HEK293 (cell line): ENCODE measurements at regions not wholly inside any gene's neighbourhood (a gene's known extent, or its start where the extent isn't known, plus 50 kb on each side); places are given as distances from the start of the nearest gene placed in this dataset.

ENCODE experiments used
- CTCF ChIA-PET: fragments of 350-600 bp; formaldehyde crosslinking; extraction: SDS; loops from one replicate; lab custom pipeline; 2021; ENCODE audit warnings: antibody characterized with exemption; lab: Yijun Ruan, JAX
- POLR2A ChIA-PET: fragments of 300-600 bp; formaldehyde crosslinking; extraction: SDS; loops from one replicate; lab custom pipeline; 2020; ENCODE audit warnings: antibody characterized with exemption, inconsistent platforms; lab: Yijun Ruan, JAX
- H3K27ac ChIP-seq: fragments of 200-500 bp; sonication (Bioruptor generic); 2 replicates; pipeline ENCODE4 v1.5.1; 2014; ENCODE audit warnings: low read depth, low read length, control low read depth, inconsistent platforms; ENCODE audit errors: extremely low read depth
- H3K36me3 ChIP-seq, 2 experiments: fragments of 200-500 bp in 1 of 2; sonication (Bioruptor generic) in 1 of 2; 1 replicate in 1 of 2; 2 replicates in 1 of 2; pipeline ENCODE4 v1.5.1; 2014 to 2017; ENCODE audit warnings: inconsistent platforms in 2 of 2, low read length in 2 of 2; ENCODE audit not compliant: control insufficient read depth in 2 of 2, insufficient read depth in 1 of 2
- H3K4me1 ChIP-seq: fragments of 200-500 bp; sonication (Bioruptor generic); 2 replicates; pipeline ENCODE4 v1.5.1; 2014; ENCODE audit warnings: mild to moderate bottlenecking, low read length, inconsistent platforms; ENCODE audit not compliant: control insufficient read depth, insufficient read depth
- H3K4me3 ChIP-seq: 2 replicates; pipeline ENCODE4 v1.5.1; 2011; ENCODE audit warnings: low read depth, mild to moderate bottlenecking, control low read depth, low read length, moderate library complexity
- H3K9me3 ChIP-seq: fragments of 200-500 bp; sonication (Bioruptor generic); 2 replicates; pipeline ENCODE4 v1.5.1; 2014; ENCODE audit warnings: low read depth, low read length, inconsistent platforms; ENCODE audit not compliant: control insufficient read depth, insufficient read depth
- BCL11A ChIP-seq: fragments of 450-650 bp; formaldehyde crosslinking; IDR thresholded peaks from 2 replicates; pipeline ENCODE4 v1.5.1; 2016; ENCODE audit warnings: low read depth, missing biosample characterization, missing genetic modification characterization
- BCL11B ChIP-seq: fragments of 450-650 bp; formaldehyde crosslinking; IDR thresholded peaks from 2 replicates; pipeline ENCODE4 v1.5.1; 2016; ENCODE audit warnings: low read depth, missing biosample characterization, missing genetic modification characterization
- EGR2 ChIP-seq: fragments of 450-650 bp; formaldehyde crosslinking; IDR thresholded peaks from 2 replicates; pipeline ENCODE4 v1.5.1; 2016; ENCODE audit warnings: low read depth, missing biosample characterization, missing genetic modification characterization
- KLF10 ChIP-seq: fragments of 450-650 bp; IDR thresholded peaks from 2 replicates; pipeline ENCODE4 v1.5.1; 2018; ENCODE audit warnings: missing biosample characterization, mild to moderate bottlenecking, missing genetic modification characterization
- KLF16 ChIP-seq: fragments of 450-650 bp; formaldehyde crosslinking; IDR thresholded peaks from 2 replicates; pipeline ENCODE4 v1.5.1; 2017; ENCODE audit warnings: missing biosample characterization, missing genetic modification characterization
- KLF7 ChIP-seq: fragments of 450-650 bp; formaldehyde crosslinking; IDR thresholded peaks from 2 replicates; pipeline ENCODE4 v1.5.1; 2016; ENCODE audit warnings: missing biosample characterization, missing genetic modification characterization, borderline replicate concordance
- PRDM1 ChIP-seq: fragments of 450-650 bp; formaldehyde crosslinking; IDR thresholded peaks from 2 replicates; pipeline ENCODE4; 2016; ENCODE audit warnings: missing biosample characterization, missing genetic modification characterization
- TRIM28 ChIP-seq: IDR thresholded peaks from 2 replicates; pipeline ENCODE4 v1.6.1; 2011; ENCODE audit warnings: low read length, control low read depth, borderline replicate concordance
- ZFP37 ChIP-seq: fragments of 450-650 bp; formaldehyde crosslinking; IDR thresholded peaks from 2 replicates; pipeline ENCODE4 v1.5.1; 2016; ENCODE audit warnings: missing biosample characterization, missing genetic modification characterization
- ZNF112 ChIP-seq: fragments of 450-650 bp; formaldehyde crosslinking; IDR thresholded peaks from 2 replicates; pipeline ENCODE4 v1.5.0; 2017; ENCODE audit warnings: missing biosample characterization, missing genetic modification characterization
- ZNF174 ChIP-seq: fragments of 450-650 bp; formaldehyde crosslinking; IDR thresholded peaks from 2 replicates; pipeline ENCODE4 v1.5.0; 2017; ENCODE audit warnings: missing biosample characterization, mild to moderate bottlenecking, missing genetic modification characterization
- ZNF175 ChIP-seq: fragments of 450-650 bp; formaldehyde crosslinking; IDR thresholded peaks from 2 replicates; pipeline ENCODE4 v1.5.1; 2016; ENCODE audit warnings: missing biosample characterization, missing genetic modification characterization
- ZNF2 ChIP-seq: fragments of 450-650 bp; formaldehyde crosslinking; IDR thresholded peaks from 2 replicates; pipeline ENCODE4 v1.5.1; 2016; ENCODE audit warnings: missing biosample characterization, missing genetic modification characterization
- ZNF248 ChIP-seq: fragments of 450-650 bp; formaldehyde crosslinking; IDR thresholded peaks from 2 replicates; pipeline ENCODE4 v1.5.1; 2017; ENCODE audit warnings: missing biosample characterization, missing genetic modification characterization
- ZNF354C ChIP-seq: fragments of 450-650 bp; formaldehyde crosslinking; IDR thresholded peaks from 2 replicates; pipeline ENCODE4 v1.5.1; 2016; ENCODE audit warnings: missing biosample characterization, missing genetic modification characterization, low read depth, borderline replicate concordance
- ZNF37A ChIP-seq: fragments of 450-650 bp; IDR thresholded peaks from 2 replicates; pipeline ENCODE4 v1.5.1; 2018; ENCODE audit warnings: missing biosample characterization, missing genetic modification characterization
- ZNF521 ChIP-seq: fragments of 450-650 bp; formaldehyde crosslinking; IDR thresholded peaks from 2 replicates; pipeline ENCODE4 v1.5.1; 2017; ENCODE audit warnings: missing biosample characterization, mild to moderate bottlenecking, missing genetic modification characterization
- ZNF558 ChIP-seq: fragments of 450-650 bp; formaldehyde crosslinking; IDR thresholded peaks from 2 replicates; pipeline ENCODE4 v1.5.1; 2016; ENCODE audit warnings: missing biosample characterization, missing genetic modification characterization
- ZNF600 ChIP-seq: fragments of 450-650 bp; formaldehyde crosslinking; IDR thresholded peaks from 2 replicates; pipeline ENCODE4 v1.5.1; 2016; ENCODE audit warnings: missing biosample characterization, missing genetic modification characterization
- ZNF660 ChIP-seq: fragments of 450-650 bp; IDR thresholded peaks from 2 replicates; pipeline ENCODE4 v1.5.1; 2018; ENCODE audit warnings: missing biosample characterization, mild to moderate bottlenecking, missing genetic modification characterization
- ZNF776 ChIP-seq: fragments of 450-650 bp; formaldehyde crosslinking; IDR thresholded peaks from 2 replicates; pipeline ENCODE4 v1.5.0; 2017; ENCODE audit warnings: missing biosample characterization, missing genetic modification characterization, borderline replicate concordance
- ZNF785 ChIP-seq: fragments of 450-650 bp; formaldehyde crosslinking; IDR thresholded peaks from 2 replicates; pipeline ENCODE4 v1.5.1; 2016; ENCODE audit warnings: missing biosample characterization, missing genetic modification characterization
- ZSCAN16 ChIP-seq: fragments of 450-650 bp; formaldehyde crosslinking; IDR thresholded peaks from 2 replicates; pipeline ENCODE4 v1.5.1; 2016; ENCODE audit warnings: missing biosample characterization, missing genetic modification characterization
- ZXDB ChIP-seq: fragments of 450-650 bp; formaldehyde crosslinking; IDR thresholded peaks from 2 replicates; pipeline ENCODE4 v1.5.1; 2016; ENCODE audit warnings: missing biosample characterization, missing genetic modification characterization
- TF ChIP-seq, protein P1 (sequence below): fragments of 450-650 bp; formaldehyde crosslinking; IDR thresholded peaks from 2 replicates; pipeline ENCODE4 v1.5.1; 2016; ENCODE audit warnings: missing biosample characterization, missing genetic modification characterization
- TF ChIP-seq, protein P2 (sequence below): fragments of 450-650 bp; formaldehyde crosslinking; IDR thresholded peaks from 2 replicates; pipeline ENCODE4 v1.5.1; 2017; ENCODE audit warnings: missing biosample characterization, missing genetic modification characterization
- TF ChIP-seq, protein P3 (sequence below): fragments of 450-650 bp; formaldehyde crosslinking; IDR thresholded peaks from 2 replicates; pipeline ENCODE4 v1.5.1; 2016; ENCODE audit warnings: missing biosample characterization, missing genetic modification characterization, low read depth
- TF ChIP-seq, protein P4 (sequence below): fragments of 450-650 bp; formaldehyde crosslinking; IDR thresholded peaks from 2 replicates; pipeline ENCODE4 v1.5.1; 2017; ENCODE audit warnings: missing biosample characterization, mild to moderate bottlenecking, missing genetic modification characterization, moderate library complexity

DNA sequence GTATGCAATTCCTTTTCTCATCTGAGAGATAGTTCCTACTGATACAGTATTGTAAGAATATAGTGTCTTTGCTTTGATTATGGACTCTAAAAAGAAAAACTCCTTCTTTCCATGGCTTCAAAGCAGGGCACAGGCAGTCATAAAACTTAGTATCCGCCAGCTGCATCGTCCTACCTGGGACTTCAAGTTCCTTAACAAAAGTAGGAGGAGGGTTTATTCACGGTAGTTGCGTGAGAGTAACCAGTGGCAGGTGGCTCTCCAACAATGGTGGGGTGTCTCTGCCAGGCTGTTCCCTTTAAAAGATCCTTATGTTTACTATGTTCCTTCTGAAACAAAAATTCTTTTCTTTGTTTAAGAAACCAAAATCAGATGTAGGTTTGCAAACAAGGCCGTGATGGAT is 173.5 kb upstream of the DMAC1 start:
- Histone ChIP-seq H3K27ac (no peak overlapping the region), H3K4me1 (no peaks in the 10 kb centered on the region), H3K36me3 (no peaks in the 10 kb centered on the region), H3K4me3 (no peak overlapping the region), H3K9me3 (no peaks in the 10 kb centered on the region)
- CTCF ChIA-PET: no interaction called here
- POLR2A ChIA-PET: no interaction called here
- TF ChIP-seq ZFP37 (tag by site-specific recombination) (no peak), ZNF600 (no peak), ZNF248 (tag by site-specific recombination) (no peak), ZNF174 (tag by site-specific recombination) (no peak), ZNF785 (tag by site-specific recombination) (no peak), TRIM28 (no peak), EGR2 (tag by site-specific recombination) (no peak), ZNF37A (tag by site-specific recombination) (no peak), ZNF558 (tag by site-specific recombination) (no peak), ZNF776 (tag by site-specific recombination) (no peak), KLF10 (tag by site-specific recombination) (no peak), ZNF660 (tag by site-specific recombination) (no peak), KLF7 (no peak), ZNF521 (no peak), ZNF112 (no peak), KLF16 (tag by site-specific recombination) (no peak)
- TF ChIP-seq, protein P1, sequence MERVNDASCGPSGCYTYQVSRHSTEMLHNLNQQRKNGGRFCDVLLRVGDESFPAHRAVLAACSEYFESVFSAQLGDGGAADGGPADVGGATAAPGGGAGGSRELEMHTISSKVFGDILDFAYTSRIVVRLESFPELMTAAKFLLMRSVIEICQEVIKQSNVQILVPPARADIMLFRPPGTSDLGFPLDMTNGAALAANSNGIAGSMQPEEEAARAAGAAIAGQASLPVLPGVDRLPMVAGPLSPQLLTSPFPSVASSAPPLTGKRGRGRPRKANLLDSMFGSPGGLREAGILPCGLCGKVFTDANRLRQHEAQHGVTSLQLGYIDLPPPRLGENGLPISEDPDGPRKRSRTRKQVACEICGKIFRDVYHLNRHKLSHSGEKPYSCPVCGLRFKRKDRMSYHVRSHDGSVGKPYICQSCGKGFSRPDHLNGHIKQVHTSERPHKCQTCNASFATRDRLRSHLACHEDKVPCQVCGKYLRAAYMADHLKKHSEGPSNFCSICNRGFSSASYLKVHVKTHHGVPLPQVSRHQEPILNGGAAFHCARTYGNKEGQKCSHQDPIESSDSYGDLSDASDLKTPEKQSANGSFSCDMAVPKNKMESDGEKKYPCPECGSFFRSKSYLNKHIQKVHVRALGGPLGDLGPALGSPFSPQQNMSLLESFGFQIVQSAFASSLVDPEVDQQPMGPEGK (tag by site-specific recombination): no peak
- TF ChIP-seq, protein P2, sequence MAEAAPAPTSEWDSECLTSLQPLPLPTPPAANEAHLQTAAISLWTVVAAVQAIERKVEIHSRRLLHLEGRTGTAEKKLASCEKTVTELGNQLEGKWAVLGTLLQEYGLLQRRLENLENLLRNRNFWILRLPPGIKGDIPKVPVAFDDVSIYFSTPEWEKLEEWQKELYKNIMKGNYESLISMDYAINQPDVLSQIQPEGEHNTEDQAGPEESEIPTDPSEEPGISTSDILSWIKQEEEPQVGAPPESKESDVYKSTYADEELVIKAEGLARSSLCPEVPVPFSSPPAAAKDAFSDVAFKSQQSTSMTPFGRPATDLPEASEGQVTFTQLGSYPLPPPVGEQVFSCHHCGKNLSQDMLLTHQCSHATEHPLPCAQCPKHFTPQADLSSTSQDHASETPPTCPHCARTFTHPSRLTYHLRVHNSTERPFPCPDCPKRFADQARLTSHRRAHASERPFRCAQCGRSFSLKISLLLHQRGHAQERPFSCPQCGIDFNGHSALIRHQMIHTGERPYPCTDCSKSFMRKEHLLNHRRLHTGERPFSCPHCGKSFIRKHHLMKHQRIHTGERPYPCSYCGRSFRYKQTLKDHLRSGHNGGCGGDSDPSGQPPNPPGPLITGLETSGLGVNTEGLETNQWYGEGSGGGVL (tag by site-specific recombination): no peak
- TF ChIP-seq, protein P3, sequence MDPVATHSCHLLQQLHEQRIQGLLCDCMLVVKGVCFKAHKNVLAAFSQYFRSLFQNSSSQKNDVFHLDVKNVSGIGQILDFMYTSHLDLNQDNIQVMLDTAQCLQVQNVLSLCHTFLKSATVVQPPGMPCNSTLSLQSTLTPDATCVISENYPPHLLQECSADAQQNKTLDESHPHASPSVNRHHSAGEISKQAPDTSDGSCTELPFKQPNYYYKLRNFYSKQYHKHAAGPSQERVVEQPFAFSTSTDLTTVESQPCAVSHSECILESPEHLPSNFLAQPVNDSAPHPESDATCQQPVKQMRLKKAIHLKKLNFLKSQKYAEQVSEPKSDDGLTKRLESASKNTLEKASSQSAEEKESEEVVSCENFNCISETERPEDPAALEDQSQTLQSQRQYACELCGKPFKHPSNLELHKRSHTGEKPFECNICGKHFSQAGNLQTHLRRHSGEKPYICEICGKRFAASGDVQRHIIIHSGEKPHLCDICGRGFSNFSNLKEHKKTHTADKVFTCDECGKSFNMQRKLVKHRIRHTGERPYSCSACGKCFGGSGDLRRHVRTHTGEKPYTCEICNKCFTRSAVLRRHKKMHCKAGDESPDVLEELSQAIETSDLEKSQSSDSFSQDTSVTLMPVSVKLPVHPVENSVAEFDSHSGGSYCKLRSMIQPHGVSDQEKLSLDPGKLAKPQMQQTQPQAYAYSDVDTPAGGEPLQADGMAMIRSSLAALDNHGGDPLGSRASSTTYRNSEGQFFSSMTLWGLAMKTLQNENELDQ (tag by site-specific recombination): no peak

DNA sequence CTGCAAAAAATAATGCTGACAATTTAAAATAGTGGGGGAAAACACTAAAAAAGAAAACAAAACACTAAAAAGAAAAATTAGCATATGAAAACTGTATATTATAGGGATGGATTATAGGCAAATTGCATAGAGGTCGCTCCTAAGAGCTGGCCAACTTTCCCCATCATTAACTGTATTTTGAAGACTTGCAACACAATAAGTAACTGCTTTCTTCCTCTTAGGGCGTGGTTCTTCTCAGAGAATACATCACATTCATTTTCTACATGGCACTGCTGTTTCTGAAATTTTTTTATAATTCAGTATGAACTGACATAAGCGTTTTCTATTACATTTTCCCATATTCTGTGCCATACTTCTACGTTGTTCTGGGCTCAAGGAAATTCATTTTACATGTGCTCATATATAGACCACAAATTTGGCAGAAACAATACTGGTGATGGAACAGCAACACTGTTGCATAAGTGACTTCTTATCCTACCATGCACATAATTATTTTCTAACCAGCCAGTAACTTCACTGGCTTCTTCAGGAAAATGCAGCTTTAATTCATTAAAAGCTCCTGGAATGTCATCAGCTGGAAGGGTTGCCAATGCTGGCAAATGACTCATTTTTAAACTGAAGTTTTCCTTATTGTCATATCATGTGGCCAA is 171.2 kb upstream of the DMAC1 start:
- TF ChIP-seq PRDM1 (tag by site-specific recombination): no peak
- TF ChIP-seq ZNF2 (tag by site-specific recombination): no peak
- TF ChIP-seq ZSCAN16: no peak
- TF ChIP-seq, protein P4, sequence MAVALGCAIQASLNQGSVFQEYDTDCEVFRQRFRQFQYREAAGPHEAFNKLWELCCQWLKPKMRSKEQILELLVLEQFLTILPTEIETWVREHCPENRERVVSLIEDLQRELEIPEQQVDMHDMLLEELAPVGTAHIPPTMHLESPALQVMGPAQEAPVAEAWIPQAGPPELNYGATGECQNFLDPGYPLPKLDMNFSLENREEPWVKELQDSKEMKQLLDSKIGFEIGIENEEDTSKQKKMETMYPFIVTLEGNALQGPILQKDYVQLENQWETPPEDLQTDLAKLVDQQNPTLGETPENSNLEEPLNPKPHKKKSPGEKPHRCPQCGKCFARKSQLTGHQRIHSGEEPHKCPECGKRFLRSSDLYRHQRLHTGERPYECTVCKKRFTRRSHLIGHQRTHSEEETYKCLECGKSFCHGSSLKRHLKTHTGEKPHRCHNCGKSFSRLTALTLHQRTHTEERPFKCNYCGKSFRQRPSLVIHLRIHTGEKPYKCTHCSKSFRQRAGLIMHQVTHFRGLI (tag by site-specific recombination): no peak
- no peak for TF ChIP-seq ZNF354C (tag by site-specific recombination)
- no peak for TF ChIP-seq ZXDB
- TF ChIP-seq BCL11B: no peak
- TF ChIP-seq ZNF175 (tag by site-specific recombination): no peak
- TF ChIP-seq BCL11A: no peak
- TF ChIP-seq, all 188 proteins: peak for 0
- no peaks in the 10 kb centered on the region for H3K4me1 ChIP-seq
- no peak overlapping the region for H3K4me3 ChIP-seq
- no peaks in the 10 kb centered on the region for H3K36me3 ChIP-seq
- no peaks in the 10 kb centered on the region for H3K9me3 ChIP-seq
- POLR2A ChIA-PET: no interaction called here
- no peak overlapping the region for H3K27ac ChIP-seq
- CTCF ChIA-PET: no interaction called here
